ENCODE measurements at regions not wholly inside any gene's neighbourhood (a gene's known extent, or its start where the extent isn't known, plus 50 kb on each side); places are given as distances from the start of the nearest gene placed in this dataset.

DNA sequence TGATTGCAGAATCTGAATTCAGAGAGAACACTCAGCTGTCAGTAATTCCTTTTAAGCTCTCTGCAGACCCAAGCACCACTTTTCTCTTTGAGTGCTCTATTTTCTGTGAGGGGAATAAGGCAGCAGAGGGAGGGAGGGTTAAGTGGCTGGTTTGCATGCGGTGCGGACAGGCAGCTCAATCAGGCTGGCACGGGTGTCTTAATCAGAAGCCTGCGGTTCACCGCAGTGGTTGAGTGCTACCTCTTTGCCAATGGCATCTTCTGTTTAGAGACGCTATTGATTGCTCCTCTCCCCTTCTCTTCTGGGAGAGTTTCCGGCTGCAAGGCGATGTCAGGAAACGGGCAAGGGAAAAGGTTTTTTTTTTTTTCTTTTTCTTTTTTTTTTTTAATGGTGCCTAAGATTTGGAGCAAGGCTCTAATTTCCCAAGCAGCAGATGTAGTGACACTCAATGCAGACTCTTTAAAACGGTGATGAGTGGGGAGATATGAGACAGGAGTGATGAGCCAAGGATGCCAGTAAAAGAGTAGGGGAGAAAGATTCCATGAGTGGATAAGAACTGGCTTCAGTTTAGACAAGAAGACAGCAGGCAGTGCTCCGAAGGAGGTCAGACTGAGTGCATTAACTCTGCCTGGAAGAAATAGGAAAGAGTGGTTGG lies 533.7 kb upstream of the SEL1L start:
- DNase-seq: no peak

DNA sequence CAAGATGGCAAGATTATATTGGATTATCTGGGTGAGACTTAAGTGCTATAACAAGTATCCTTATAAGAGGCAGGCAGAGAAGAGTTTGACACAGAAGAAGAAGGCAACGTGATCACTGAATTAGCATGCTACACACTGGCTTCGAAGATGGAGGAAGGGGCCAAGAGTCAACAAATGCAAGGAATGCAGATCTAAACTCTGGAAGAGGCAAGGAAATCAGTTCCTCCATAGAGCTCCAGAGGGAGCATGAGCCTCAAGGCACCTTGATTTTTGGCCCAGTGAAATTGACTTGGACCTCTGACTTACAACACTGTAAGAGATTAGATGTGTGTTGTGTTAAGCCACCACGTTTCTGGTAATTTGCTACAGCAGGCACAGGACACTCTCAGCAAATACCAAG lies 536.4 kb upstream of the SEL1L start:
- no peak for DNase-seq

DNA sequence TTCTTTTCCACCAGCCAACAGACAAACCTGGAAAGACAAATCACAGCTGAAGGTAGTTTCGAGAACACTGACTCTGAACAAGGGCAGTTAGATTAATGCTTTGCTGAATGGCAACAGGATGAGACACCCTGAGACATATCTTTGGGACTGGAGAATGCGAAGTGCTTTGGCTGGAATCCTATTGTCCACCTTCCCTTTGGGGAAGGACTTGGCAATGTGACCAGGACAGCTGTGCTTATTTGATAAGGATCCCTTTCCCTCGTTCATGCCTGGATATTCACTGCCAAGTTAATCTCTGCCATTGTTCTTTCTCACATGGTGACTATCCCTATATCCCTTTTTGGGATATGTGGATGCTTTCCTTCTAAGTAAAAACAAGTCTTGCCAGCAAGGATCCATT lies 537.1 kb upstream of the SEL1L start:
- no peak for DNase-seq

DNA sequence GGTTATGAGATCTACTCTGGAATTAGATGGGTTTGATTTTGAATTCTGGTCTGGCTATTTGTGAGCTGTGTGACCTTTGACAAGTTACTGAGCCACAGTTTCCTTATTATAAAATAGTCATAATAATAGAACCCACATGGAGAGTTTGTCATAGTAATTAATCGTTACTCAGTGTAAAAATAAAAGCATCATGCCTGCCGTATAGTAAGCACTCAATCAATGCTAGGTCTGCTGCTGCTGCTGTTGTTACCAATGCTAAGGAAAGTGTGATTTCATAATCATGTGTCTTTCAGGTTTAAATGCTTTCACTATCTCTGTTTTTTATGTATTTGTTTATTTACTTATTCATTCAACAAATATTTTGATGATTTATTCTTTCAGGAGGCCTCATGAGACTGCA lies 539.9 kb upstream of the SEL1L start:
- DNase-seq: no peak

- no peak for DNase-seq
Observed at GRCh38 chr14:82075566-82075965, 541.9 kb upstream of the SEL1L start.

- no peak for DNase-seq
Observed at GRCh38 chr14:82079553-82079952, 545.9 kb upstream of the SEL1L start.

DNA sequence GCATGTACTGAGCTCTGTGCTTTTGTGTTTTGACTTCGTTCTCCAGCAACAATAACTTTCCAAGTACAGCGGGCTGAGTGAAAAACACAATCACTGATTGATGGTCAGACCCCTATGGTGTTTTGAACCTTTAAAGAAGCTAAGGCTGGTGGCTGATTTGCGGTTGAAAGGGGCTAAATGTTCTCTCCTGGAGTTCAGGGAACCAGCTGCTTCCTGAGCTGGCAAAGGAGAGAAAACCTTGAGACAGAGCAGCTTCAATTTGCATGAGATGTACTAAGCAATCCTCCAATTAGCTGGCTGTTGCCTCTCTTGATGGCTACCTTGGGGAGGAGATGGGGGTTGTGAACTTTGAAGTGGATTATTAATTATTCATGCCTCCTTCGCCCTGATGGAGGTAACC lies 546.7 kb upstream of the SEL1L start:
- DNase-seq: no peak

DNA sequence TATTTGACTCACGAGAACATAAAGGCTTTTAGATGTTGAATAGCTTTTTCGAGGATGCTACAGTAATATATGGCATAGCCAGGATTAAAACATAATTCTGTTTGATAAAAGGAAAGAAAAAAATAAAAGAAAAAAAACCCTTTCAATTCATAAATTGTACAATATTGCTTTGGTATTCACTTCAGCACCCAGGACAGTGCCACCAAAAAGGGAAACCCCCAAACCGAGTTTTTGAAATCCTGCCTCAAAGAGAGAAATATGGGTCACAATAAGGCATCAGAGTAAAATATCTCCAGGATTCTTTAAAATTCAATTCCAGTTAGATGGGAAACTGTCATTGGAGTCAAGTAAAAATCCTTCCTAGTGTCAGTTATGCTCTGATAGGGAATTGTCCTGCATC lies 551.2 kb upstream of the SEL1L start:
- DNase-seq: no peak

GRCh38 chr14:82091097-82091496 lies 557.4 kb upstream of the SEL1L start:
- no peak for DNase-seq

DNA sequence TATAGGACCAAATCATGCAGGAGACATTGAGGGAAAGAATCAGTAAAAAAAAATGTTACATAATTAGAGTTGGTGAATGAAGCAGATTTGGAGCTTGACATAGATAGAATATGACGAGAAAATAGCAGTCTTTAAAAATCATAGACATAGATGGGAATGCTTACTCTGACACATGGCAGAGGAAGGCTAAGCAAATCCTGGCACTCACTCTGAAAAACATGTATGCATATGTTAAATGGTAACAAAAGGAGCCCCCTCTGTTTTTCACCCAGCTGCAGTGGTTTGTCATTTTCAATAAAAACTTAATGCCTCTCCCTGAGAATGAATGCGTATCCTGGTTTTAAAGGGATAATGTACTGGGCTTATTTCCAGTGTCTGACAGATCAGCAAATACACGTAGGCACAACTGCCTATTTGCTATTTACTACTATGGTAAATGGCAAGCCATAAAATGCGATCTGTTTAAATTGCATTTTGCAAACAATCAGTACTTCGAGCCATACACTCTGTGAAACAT lies 561.2 kb upstream of the SEL1L start:
- DNase-seq: no peak

DNA sequence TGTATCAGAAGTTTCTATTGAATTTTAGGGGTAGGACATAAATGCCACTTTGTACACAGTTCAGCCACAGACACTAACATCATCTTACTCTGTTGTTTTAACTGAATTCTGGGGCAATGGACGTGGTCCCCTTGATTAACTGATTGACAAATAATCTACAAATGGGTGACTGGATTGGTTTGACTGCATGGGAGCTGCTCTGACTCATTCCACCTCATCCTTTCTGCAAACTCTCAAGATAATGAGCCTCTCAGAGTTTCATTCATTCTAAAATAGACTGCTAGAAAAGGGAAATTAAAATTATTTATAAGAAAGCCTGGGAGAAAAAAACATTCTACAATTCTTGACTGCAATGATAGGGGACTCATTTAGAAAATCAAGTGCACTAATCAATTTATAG lies 570.4 kb upstream of the SEL1L start:
- no peak for DNase-seq

- DNase-seq: no peak
Observed at GRCh38 chr14:82112210-82112839, 578.7 kb upstream of the SEL1L start.

DNA sequence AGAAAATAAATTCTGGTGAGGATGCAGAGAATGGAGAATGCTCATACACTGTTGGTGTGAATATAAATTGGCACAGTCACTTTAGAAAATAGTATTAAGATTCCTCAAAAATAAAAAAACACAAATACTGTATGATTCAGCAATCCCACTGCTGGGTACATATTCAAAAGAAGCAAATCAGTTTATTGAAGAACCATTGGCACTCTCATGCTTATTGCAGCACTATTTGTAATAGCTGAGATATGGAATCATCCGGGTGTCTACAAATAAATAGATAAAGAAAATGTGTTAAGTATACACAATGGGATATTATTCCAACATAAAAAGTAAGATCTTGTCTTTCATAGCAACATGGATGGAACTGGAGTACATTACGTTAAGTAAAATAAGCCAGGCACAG lies 579.4 kb upstream of the SEL1L start:
- no peak for DNase-seq

- no peak for DNase-seq
Observed at GRCh38 chr14:82113710-82114109, 580.1 kb upstream of the SEL1L start.

DNA sequence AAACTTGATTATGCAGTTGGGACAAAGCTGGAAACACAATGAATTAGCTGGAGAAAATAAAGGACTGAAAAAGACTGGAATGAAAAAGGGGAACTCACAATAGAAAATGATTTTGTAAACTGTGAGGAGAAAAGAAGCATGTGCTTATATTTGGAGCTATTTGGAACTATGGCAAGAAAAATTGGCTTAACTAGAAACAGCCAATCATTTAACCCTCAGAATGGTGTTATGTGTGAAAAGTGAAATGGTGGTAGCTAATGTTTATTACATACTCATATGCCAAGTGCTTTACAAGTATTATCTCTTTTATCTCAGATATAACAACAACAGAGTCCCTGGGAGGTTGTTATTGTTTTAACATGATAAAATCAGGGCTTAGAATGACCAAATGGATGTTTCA lies 583.1 kb upstream of the SEL1L start:
- no peak for DNase-seq

GRCh38 chr14:82122655-82123054 lies 589.0 kb upstream of the SEL1L start:
- DNase-seq: no peak

GRCh38 chr14:82124511-82124910 lies 590.9 kb upstream of the SEL1L start:
- no peak for DNase-seq

DNA sequence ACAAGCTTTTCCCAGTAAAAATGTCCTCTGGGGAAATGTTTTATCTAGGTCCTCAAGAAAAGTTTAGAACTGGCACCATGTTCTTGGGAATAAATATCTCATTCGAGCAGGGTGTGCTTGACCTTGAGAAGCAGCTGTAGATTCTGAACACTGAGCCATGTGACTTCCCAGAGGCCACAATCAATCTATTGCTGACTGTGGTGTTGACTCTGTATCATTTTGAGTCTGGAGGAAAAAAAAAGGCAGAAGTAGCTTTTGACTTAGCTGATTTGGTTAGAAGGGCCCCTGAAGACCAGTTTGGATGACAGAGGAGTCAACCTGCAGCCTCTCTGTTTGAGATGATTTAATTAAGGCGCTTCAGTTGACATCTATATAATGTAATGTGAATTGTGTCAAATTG lies 592.4 kb upstream of the SEL1L start:
- DNase-seq: no peak

DNA sequence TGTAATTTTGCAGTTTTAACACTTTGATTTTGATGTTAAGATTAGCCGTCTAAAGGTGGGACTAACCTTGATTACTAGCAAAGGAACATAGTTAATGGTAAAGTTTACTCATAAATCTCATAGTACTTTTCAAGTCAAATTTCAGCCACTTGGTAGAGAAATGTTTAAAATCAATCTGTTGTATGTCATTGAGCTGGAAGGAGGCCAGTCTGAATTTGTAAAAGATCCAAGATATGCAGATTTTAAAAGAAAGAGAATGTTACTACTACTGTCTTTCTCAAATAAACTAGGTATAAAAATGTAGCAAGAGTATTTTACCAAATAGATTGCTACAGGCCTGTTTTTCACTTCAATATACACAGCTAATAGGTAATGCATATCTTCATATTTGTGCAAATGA lies 600.8 kb upstream of the SEL1L start:
- no peak for DNase-seq

- no peak for DNase-seq
Observed at GRCh38 chr14:82138431-82138830, 604.8 kb upstream of the SEL1L start.

- DNase-seq: no peak
Observed at GRCh38 chr14:82146846-82147245, 613.2 kb upstream of the SEL1L start.

DNA sequence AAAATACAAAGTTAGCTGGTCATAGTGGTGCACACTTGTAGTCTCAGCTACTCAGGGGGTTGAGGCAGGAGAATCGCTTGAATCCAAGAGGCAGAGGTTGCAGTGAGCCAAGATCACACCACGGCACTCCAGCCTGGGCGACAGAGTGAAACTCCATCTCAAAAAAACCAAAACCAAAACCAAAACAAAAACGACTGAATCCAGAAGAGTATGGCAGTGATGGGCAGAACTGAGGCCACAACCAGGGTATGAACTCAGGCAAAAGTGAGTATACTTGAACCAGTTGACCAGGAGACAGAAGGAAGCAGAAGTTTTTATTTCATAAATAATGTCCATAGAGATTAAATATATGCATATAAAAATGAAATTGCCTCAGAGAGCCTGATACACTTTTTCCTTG lies 620.0 kb upstream of the SEL1L start:
- DNase-seq: no peak

GRCh38 chr14:82159624-82160023 lies 626.0 kb upstream of the SEL1L start:
- DNase-seq: no peak

- no peak for DNase-seq
Observed at GRCh38 chr14:82180139-82180538, 646.5 kb upstream of the SEL1L start.

DNA sequence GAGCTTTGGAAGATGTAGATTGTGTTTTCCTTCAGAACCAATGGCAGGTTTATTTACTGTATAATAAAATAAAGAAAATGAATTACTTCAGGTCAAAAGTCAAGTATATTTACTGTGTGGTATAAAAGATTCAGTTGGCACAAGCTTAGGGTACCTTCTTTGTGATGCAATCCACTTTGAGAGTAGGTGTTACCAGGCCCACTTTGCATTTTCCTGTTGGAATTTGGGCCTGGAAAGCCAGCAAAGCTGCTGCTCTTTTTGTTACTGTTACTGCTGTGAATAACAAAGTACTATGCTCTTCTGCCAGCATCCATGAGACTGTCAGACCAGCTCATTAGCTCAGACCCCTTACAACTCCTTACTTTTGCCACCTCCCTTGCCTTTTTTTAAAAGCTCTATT lies 649.0 kb upstream of the SEL1L start:
- no peak for DNase-seq
